ENCODE measurements at regions not wholly inside any gene's neighbourhood (a gene's known extent, or its start where the extent isn't known, plus 50 kb on each side); places are given as distances from the start of the nearest gene placed in this dataset.
"Not testable (repeated sequence)": the region's sequence is repeated elsewhere in the genome, so short reads cannot be mapped to it uniquely, and the experiment has no call there.

GRCh38 chr2:136266346-136266745 lies 148.4 kb upstream of the CXCR4 start:
- H3K4me3 Mint-ChIP-seq; H3K4me1 Mint-ChIP-seq (ENCODE audit: low read depth); H3K27ac Mint-ChIP-seq; H3K27me3 Mint-ChIP-seq: not testable (repeated sequence)
- Mint-ChIP-seq H3K9me3 (ENCODE audit: low read depth) (peaks cover 16% of the 10 kb centered on the region), H3K36me3 (peaks cover 13% of the 10 kb centered on the region)

- Mint-ChIP-seq H3K27ac (no peak overlapping the region), H3K36me3 (peaks cover 8% of the 10 kb centered on the region), H3K4me3 (no peak overlapping the region), H3K4me1 (ENCODE audit: low read depth) (peaks cover 9% of the 10 kb centered on the region), H3K9me3 (ENCODE audit: low read depth) (peaks cover 7% of the 10 kb centered on the region), H3K27me3 (no peaks in the 10 kb centered on the region)
These were observed 141.6 kb upstream of the CXCR4 start for GRCh38 chr2:136259551-136259950.

- Mint-ChIP-seq H3K4me1 (ENCODE audit: low read depth) (peaks cover 15% of the 10 kb centered on the region), H3K36me3 (no peaks in the 10 kb centered on the region), H3K9me3 (ENCODE audit: low read depth) (no peaks in the 10 kb centered on the region), H3K27me3 (no peaks in the 10 kb centered on the region), H3K4me3 (no peak overlapping the region), H3K27ac (no peak overlapping the region)
These were observed 139.9 kb upstream of the CXCR4 start for GRCh38 chr2:136257893-136258292.

- Mint-ChIP-seq H3K27ac (no peak overlapping the region), H3K9me3 (ENCODE audit: low read depth) (no peaks in the 10 kb centered on the region), H3K27me3 (no peaks in the 10 kb centered on the region), H3K36me3 (no peaks in the 10 kb centered on the region), H3K4me1 (ENCODE audit: low read depth) (peaks cover 20% of the 10 kb centered on the region), H3K4me3 (no peak overlapping the region)
These were observed 137.9 kb upstream of the CXCR4 start for GRCh38 chr2:136255648-136256461.

GRCh38 chr2:136255127-136255526 lies 137.2 kb upstream of the CXCR4 start:
- peaks cover 20% of the 10 kb centered on the region for H3K4me1 Mint-ChIP-seq (ENCODE audit: low read depth)

GRCh38 chr2:136254681-136255080 lies 136.7 kb upstream of the CXCR4 start:
- no peaks in the 10 kb centered on the region for H3K36me3 Mint-ChIP-seq
- no peaks in the 10 kb centered on the region for H3K9me3 Mint-ChIP-seq (ENCODE audit: low read depth)
- no peaks in the 10 kb centered on the region for H3K27me3 Mint-ChIP-seq
- H3K4me3 Mint-ChIP-seq: no peak overlapping the region
- H3K4me1 Mint-ChIP-seq (ENCODE audit: low read depth): peaks cover 21% of the 10 kb centered on the region
- no peak overlapping the region for H3K27ac Mint-ChIP-seq

More at GRCh38 chr2:136255127-136255526, 137.2 kb upstream of the CXCR4 start:
- Mint-ChIP-seq H3K36me3 (no peaks in the 10 kb centered on the region), H3K27ac (no peak overlapping the region), H3K27me3 (no peaks in the 10 kb centered on the region), H3K4me3 (no peak overlapping the region), H3K9me3 (ENCODE audit: low read depth) (no peaks in the 10 kb centered on the region)

- H3K27ac Mint-ChIP-seq: no peak overlapping the region
- H3K27me3 Mint-ChIP-seq: no peaks in the 10 kb centered on the region
- peaks cover 19% of the 10 kb centered on the region for H3K4me1 Mint-ChIP-seq (ENCODE audit: low read depth)
- H3K36me3 Mint-ChIP-seq: no peaks in the 10 kb centered on the region
- no peak overlapping the region for H3K4me3 Mint-ChIP-seq
- no peaks in the 10 kb centered on the region for H3K9me3 Mint-ChIP-seq (ENCODE audit: low read depth)
These were observed 135.5 kb upstream of the CXCR4 start for GRCh38 chr2:136253288-136254004.

GRCh38 chr2:136251885-136252585 lies 134.1 kb upstream of the CXCR4 start:
- no peak overlapping the region for H3K27ac Mint-ChIP-seq
- H3K36me3 Mint-ChIP-seq: no peaks in the 10 kb centered on the region
- H3K4me1 Mint-ChIP-seq (ENCODE audit: low read depth): peaks cover 22% of the 10 kb centered on the region
- H3K27me3 Mint-ChIP-seq: no peaks in the 10 kb centered on the region
- no peak overlapping the region for H3K4me3 Mint-ChIP-seq
- no peaks in the 10 kb centered on the region for H3K9me3 Mint-ChIP-seq (ENCODE audit: low read depth)

GRCh38 chr2:136251197-136251884 lies 133.4 kb upstream of the CXCR4 start:
- no peak overlapping the region for H3K4me3 Mint-ChIP-seq
- H3K27me3 Mint-ChIP-seq: no peaks in the 10 kb centered on the region
- no peak overlapping the region for H3K27ac Mint-ChIP-seq
- H3K4me1 Mint-ChIP-seq (ENCODE audit: low read depth): peaks cover 22% of the 10 kb centered on the region
- H3K36me3 Mint-ChIP-seq: no peaks in the 10 kb centered on the region
- H3K9me3 Mint-ChIP-seq (ENCODE audit: low read depth): no peaks in the 10 kb centered on the region

- H3K27me3 Mint-ChIP-seq: no peaks in the 10 kb centered on the region
- H3K27ac Mint-ChIP-seq: no peak overlapping the region
These were observed 132.2 kb upstream of the CXCR4 start for GRCh38 chr2:136250131-136250530.

GRCh38 chr2:136248907-136249306 lies 131.0 kb upstream of the CXCR4 start:
- no peak overlapping the region for H3K27ac Mint-ChIP-seq

More at GRCh38 chr2:136250131-136250530, 132.2 kb upstream of the CXCR4 start:
- H3K9me3 Mint-ChIP-seq (ENCODE audit: low read depth): no peaks in the 10 kb centered on the region
- H3K4me3 Mint-ChIP-seq: no peak overlapping the region
- peaks cover 16% of the 10 kb centered on the region for H3K4me1 Mint-ChIP-seq (ENCODE audit: low read depth)
- H3K36me3 Mint-ChIP-seq: no peaks in the 10 kb centered on the region

GRCh38 chr2:136248242-136248641 lies 130.3 kb upstream of the CXCR4 start:
- Mint-ChIP-seq H3K9me3 (ENCODE audit: low read depth) (no peaks in the 10 kb centered on the region), H3K4me3 (no peak overlapping the region), H3K27ac (no peak overlapping the region), H3K27me3 (no peaks in the 10 kb centered on the region), H3K4me1 (ENCODE audit: low read depth) (peaks cover 15% of the 10 kb centered on the region), H3K36me3 (no peaks in the 10 kb centered on the region)

More at GRCh38 chr2:136248907-136249306, 131.0 kb upstream of the CXCR4 start:
- no peak overlapping the region for H3K4me3 Mint-ChIP-seq
- peaks cover 16% of the 10 kb centered on the region for H3K4me1 Mint-ChIP-seq (ENCODE audit: low read depth)
- H3K9me3 Mint-ChIP-seq (ENCODE audit: low read depth): no peaks in the 10 kb centered on the region
- H3K27me3 Mint-ChIP-seq: no peaks in the 10 kb centered on the region
- no peaks in the 10 kb centered on the region for H3K36me3 Mint-ChIP-seq

GRCh38 chr2:136247204-136247950 lies 129.4 kb upstream of the CXCR4 start:
- Mint-ChIP-seq H3K27ac (no peak overlapping the region), H3K9me3 (ENCODE audit: low read depth) (no peaks in the 10 kb centered on the region), H3K4me3 (no peak overlapping the region)

GRCh38 chr2:136246086-136246669 lies 128.2 kb upstream of the CXCR4 start:
- Mint-ChIP-seq H3K27ac (no peak overlapping the region), H3K36me3 (no peaks in the 10 kb centered on the region), H3K27me3 (no peaks in the 10 kb centered on the region), H3K9me3 (ENCODE audit: low read depth) (no peaks in the 10 kb centered on the region), H3K4me3 (no peak overlapping the region), H3K4me1 (ENCODE audit: low read depth) (peaks cover 26% of the 10 kb centered on the region)

More at GRCh38 chr2:136247204-136247950, 129.4 kb upstream of the CXCR4 start:
- Mint-ChIP-seq H3K36me3 (no peaks in the 10 kb centered on the region), H3K27me3 (no peaks in the 10 kb centered on the region), H3K4me1 (ENCODE audit: low read depth) (peaks cover 20% of the 10 kb centered on the region)

Measured in activated naive CD8-positive, alpha-beta T cell (primary cell).